Left ventricle myocardium superior (tissue), 1 donor: ENCODE measurements at regions not wholly inside any gene's neighbourhood (a gene's known extent, or its start where the extent isn't known, plus 50 kb on each side); places are given as distances from the start of the nearest gene placed in this dataset.
A peak's percentile ranks its signal among the peaks of the same experiment; 100 is the strongest.
"Not testable (repeated sequence)": the region's sequence is repeated elsewhere in the genome, so short reads cannot be mapped to it uniquely, and the experiment has no call there.

Source experiments
- ATAC-seq: fragments of 200-7000 bp; cut with Tn5 transposase; one replicate; pipeline ENCODE4 v1.9.1; 2020; ENCODE audit warnings: mild to moderate bottlenecking, moderate library complexity
- DNase-seq: peaks from one replicate; pipeline ENCODE4 v3.0.0-alpha.2; 2020
- intact Hi-C: fragments of 100-400 bp; cut with micrococcal nuclease; formaldehyde crosslinking; loops from one replicate; pipeline ENCODE4 v1.11.0; 2022
- donor health status: DM: no; HTN: yes; CAD: no; lungs with severe emphysema.

- intact Hi-C loops, ATAC-seq, DNase-seq: not testable (repeated sequence)
Observed at GRCh38 chr1:146474216-146474615, 245.4 kb upstream of the NOTCH2NLA start.

GRCh38 chr1:146472192-146472861 lies 243.5 kb upstream of the NOTCH2NLA start:
- DNase-seq (peak; percentile 92), ATAC-seq (peak; percentile 100)
- intact Hi-C loops, result not testable (repeated sequence)

GRCh38 chr1:146459939-146460338 lies 231.1 kb upstream of the NOTCH2NLA start:
- ATAC-seq, DNase-seq, intact Hi-C loops: not testable (repeated sequence)

GRCh38 chr1:146459308-146459707 lies 230.5 kb upstream of the NOTCH2NLA start:
- ATAC-seq, DNase-seq, intact Hi-C loops: not testable (repeated sequence)

- intact Hi-C loops, ATAC-seq, DNase-seq: not testable (repeated sequence)
Observed at GRCh38 chr1:146448877-146449246, 220.0 kb upstream of the NOTCH2NLA start.

GRCh38 chr1:146448212-146448876 lies 219.5 kb upstream of the NOTCH2NLA start:
- ATAC-seq, intact Hi-C loops: not testable (repeated sequence)
- peak; percentile 57 for DNase-seq

- ATAC-seq, intact Hi-C loops: not testable (repeated sequence)
- peak; percentile 38 for DNase-seq
Observed at GRCh38 chr1:146443871-146444222, 215.0 kb upstream of the NOTCH2NLA start.

GRCh38 chr1:146443088-146443870 lies 214.5 kb upstream of the NOTCH2NLA start:
- intact Hi-C loops, DNase-seq, ATAC-seq: not testable (repeated sequence)

- DNase-seq, ATAC-seq, intact Hi-C loops: not testable (repeated sequence)
Observed at GRCh38 chr1:146438543-146438942, 209.7 kb upstream of the NOTCH2NLA start.

- DNase-seq, intact Hi-C loops, ATAC-seq: not testable (repeated sequence)
Observed at GRCh38 chr1:146416642-146417041, 187.8 kb upstream of the NOTCH2NLA start.

GRCh38 chr1:146415017-146415416 lies 186.2 kb upstream of the NOTCH2NLA start:
- DNase-seq, intact Hi-C loops, ATAC-seq: not testable (repeated sequence)

- intact Hi-C loops, ATAC-seq: not testable (repeated sequence)
- peak; percentile 50 for DNase-seq
Observed at GRCh38 chr1:146413911-146414310, 185.1 kb upstream of the NOTCH2NLA start.

- ATAC-seq, DNase-seq, intact Hi-C loops: not testable (repeated sequence)
Observed at GRCh38 chr1:146411923-146412322, 183.1 kb upstream of the NOTCH2NLA start.

GRCh38 chr1:146409817-146410441 lies 181.1 kb upstream of the NOTCH2NLA start:
- intact Hi-C loops, DNase-seq: not testable (repeated sequence)
- peak; percentile 96 for ATAC-seq

- peak; percentile 58 for DNase-seq
- peak; percentile 99 for ATAC-seq
Observed at GRCh38 chr1:146409116-146409801, 180.4 kb upstream of the NOTCH2NLA start.

GRCh38 chr1:146401281-146401825 lies 172.5 kb upstream of the NOTCH2NLA start:
- ATAC-seq, result peak; percentile 72
- DNase-seq, intact Hi-C loops: not testable (repeated sequence)

More at GRCh38 chr1:146409116-146409801, 180.4 kb upstream of the NOTCH2NLA start:
- intact Hi-C loops, result not testable (repeated sequence)

- intact Hi-C loops, ATAC-seq, DNase-seq: not testable (repeated sequence)
Observed at GRCh38 chr1:146400173-146401121, 171.6 kb upstream of the NOTCH2NLA start.
